Lower lobe of right lung (tissue), 2 donors: ENCODE measurements at regions not wholly inside any gene's neighbourhood (a gene's known extent, or its start where the extent isn't known, plus 50 kb on each side); places are given as distances from the start of the nearest gene placed in this dataset.
A peak's percentile ranks its signal among the peaks of the same experiment; 100 is the strongest.

Experiments
- ATAC-seq, 2 donors: fragments of 200-7000 bp; cut with Tn5 transposase; one replicate each; pipeline ENCODE4 v1.9.1; 2020 to 2022; ENCODE audit warnings: mild to moderate bottlenecking in 2 of 2, moderate library complexity in 2 of 2
- DNase-seq: peaks from one replicate; pipeline ENCODE4 v3.0.0-alpha.2; 2020
- H3K27ac ChIP-seq: fragments of 200-600 bp; one replicate; pipeline ENCODE4 v1.8.0; 2022
- H3K27me3 ChIP-seq: fragments of 200-600 bp; one replicate; pipeline ENCODE4 v1.8.0; 2022; ENCODE audit warnings: low read depth
- H3K36me3 ChIP-seq: fragments of 200-600 bp; one replicate; pipeline ENCODE4 v1.8.0; 2022; ENCODE audit warnings: mild to moderate bottlenecking
- H3K4me1 ChIP-seq: fragments of 200-600 bp; one replicate; pipeline ENCODE4 v1.8.0; 2022
- H3K4me3 ChIP-seq: fragments of 200-600 bp; one replicate; pipeline ENCODE4 v1.8.0; 2022; ENCODE audit warnings: mild to moderate bottlenecking
- H3K9me3 ChIP-seq: fragments of 200-600 bp; one replicate; pipeline ENCODE4 v1.8.0; 2022
- intact Hi-C: fragments of 100-400 bp; cut with DNase I; formaldehyde crosslinking; loops from one replicate; pipeline ENCODE4 v1.11.0; 2022
- TF ChIP-seq, protein P1 (sequence below): fragments of 200-600 bp; IDR thresholded peaks from one replicate; pipeline ENCODE4 v1.8.0; 2022; ENCODE audit warnings: antibody characterized with exemption, mild to moderate bottlenecking
- donor health status: DM: no; HTN: yes; CAD: no; lungs with severe emphysema.

DNA sequence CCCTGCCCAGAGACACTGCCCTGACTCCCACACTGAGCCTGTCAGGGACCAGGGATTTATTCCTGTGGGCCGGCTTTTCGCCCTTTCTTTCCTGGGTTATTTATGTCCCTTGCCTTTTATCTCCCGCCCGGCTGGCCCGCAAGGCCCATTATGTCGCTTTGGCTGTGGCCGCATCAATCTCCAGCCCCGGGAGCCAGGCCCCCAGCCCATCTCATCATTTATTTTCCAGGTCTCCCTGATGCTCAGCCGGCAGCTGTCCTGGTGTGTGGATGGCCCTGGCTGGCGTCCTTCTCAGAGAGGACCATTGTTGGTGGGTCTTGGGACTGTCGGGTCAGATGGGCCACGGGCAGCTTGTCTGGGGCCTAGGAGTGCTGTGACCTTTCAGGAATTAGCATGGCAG lies 82.3 kb downstream of the FAM241B start:
- Histone ChIP-seq H3K4me3 (no peak overlapping the region), H3K27me3 (no peaks in the 10 kb centered on the region), H3K4me1 (no peaks in the 10 kb centered on the region), H3K27ac (no peak overlapping the region), H3K36me3 (no peaks in the 10 kb centered on the region), H3K9me3 (no peaks in the 10 kb centered on the region)
- TF ChIP-seq, protein P1, sequence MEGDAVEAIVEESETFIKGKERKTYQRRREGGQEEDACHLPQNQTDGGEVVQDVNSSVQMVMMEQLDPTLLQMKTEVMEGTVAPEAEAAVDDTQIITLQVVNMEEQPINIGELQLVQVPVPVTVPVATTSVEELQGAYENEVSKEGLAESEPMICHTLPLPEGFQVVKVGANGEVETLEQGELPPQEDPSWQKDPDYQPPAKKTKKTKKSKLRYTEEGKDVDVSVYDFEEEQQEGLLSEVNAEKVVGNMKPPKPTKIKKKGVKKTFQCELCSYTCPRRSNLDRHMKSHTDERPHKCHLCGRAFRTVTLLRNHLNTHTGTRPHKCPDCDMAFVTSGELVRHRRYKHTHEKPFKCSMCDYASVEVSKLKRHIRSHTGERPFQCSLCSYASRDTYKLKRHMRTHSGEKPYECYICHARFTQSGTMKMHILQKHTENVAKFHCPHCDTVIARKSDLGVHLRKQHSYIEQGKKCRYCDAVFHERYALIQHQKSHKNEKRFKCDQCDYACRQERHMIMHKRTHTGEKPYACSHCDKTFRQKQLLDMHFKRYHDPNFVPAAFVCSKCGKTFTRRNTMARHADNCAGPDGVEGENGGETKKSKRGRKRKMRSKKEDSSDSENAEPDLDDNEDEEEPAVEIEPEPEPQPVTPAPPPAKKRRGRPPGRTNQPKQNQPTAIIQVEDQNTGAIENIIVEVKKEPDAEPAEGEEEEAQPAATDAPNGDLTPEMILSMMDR = no peak
- intact Hi-C loops = no loop called here
- no peak for DNase-seq
- ATAC-seq = no peak

DNA sequence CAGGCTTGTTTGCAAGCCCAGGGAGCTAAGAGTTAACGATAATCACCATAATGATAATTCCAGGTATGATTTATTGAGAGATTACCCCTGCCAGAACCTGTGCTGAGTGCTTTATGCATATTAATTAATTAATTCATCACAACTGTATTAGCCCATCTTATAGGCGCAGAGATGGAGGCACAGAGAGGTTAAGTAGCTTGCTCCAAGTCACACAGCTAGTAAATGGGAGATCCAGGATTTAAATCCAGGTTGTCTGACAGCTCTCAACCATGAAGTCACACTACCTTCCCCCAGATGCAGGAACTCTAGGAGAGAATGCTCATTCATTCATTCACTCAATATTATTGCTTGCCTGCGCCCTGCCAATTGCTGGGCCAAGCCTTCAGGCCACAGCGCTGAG lies 84.5 kb downstream of the FAM241B start:
- no peak for DNase-seq
- Histone ChIP-seq H3K4me3 (no peak overlapping the region), H3K4me1 (no peaks in the 10 kb centered on the region), H3K9me3 (no peaks in the 10 kb centered on the region), H3K27me3 (no peaks in the 10 kb centered on the region), H3K27ac (no peak overlapping the region), H3K36me3 (no peaks in the 10 kb centered on the region)
- intact Hi-C loops = no loop called here
- TF ChIP-seq, protein P1 = no peak
- no peak for ATAC-seq

DNA sequence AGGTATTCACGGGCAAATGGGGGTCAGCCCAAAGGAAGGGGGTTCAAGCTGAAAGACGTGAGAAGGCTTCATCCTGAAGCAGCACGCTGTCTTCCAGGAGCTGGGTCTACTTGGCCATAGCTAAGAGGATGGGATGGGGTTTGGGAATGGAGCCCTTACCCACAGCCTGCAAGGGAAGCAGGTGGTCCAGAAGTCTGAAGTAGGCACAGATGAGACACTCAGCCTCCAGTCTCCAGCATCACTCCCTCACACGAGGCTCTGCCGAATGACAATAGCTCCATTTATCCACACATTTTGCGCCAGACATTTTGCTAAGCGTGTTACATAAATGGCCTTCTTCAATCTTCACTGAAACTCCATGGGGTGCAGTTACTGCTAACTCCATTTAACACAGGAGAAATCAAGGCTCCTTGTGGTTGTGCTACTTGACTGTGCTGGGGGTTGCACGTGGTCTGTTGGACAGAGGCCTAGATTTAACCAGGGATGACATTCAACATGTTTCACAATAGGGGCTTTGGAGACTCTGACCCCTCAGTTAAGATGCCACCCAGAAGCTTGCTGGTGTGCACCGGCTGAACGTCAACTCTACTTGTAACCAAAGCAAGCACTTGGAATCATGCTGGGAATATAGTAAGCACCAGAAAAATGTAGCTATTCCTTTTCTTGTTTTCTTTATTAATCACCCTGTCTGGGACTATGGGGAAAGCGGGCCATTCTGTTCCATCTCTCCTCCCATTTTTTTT lies 85.3 kb downstream of the FAM241B start:
- Histone ChIP-seq H3K27ac (no peak overlapping the region), H3K36me3 (no peaks in the 10 kb centered on the region), H3K9me3 (no peaks in the 10 kb centered on the region), H3K4me3 (no peak overlapping the region), H3K4me1 (no peaks in the 10 kb centered on the region), H3K27me3 (no peaks in the 10 kb centered on the region)
- DNase-seq = no peak
- intact Hi-C loops = no loop called here
- ATAC-seq = no peak
- TF ChIP-seq, protein P1 = no peak

DNA sequence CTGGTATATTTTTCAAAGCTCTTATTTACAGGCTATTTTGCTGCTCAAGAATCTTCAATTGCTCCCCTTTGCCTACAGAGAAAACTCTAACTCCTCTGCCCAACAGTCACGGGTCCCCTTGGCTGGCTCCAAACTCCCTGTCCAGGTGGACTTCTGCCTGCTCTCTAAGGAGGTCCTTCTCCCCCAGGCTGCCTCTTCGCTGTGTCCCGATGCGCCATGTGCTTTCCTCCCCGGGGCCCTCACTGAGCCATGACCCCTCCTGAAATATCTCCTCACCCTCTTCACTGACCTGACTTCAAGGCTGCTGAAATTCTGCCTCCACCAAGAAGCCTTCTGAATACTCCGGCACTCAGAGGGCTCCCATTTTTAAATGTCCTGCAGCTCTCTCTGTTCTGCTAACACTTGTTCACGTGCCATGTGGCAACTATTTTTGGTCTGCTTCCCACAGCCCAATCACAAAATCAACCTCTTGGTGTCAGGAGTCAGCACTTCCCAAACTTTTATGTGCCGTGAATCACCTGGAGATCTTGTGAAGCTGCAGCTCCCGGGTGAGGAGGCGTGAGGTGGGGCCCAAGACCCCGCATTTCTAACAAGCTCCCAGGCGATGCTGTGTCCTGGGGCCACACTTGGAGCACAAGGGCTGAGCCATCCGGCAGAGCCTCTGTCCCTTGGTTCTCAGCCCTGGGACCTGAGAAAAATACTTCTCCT lies 85.7 kb upstream of the COL13A1 start:
- Histone ChIP-seq H3K4me1 (no peaks in the 10 kb centered on the region), H3K9me3 (no peaks in the 10 kb centered on the region), H3K27me3 (no peaks in the 10 kb centered on the region), H3K36me3 (no peaks in the 10 kb centered on the region), H3K27ac (no peak overlapping the region), H3K4me3 (no peak overlapping the region)
- TF ChIP-seq, protein P1 = no peak
- ATAC-seq (no peak), DNase-seq (no peak)
- intact Hi-C loops = no loop called here

DNA sequence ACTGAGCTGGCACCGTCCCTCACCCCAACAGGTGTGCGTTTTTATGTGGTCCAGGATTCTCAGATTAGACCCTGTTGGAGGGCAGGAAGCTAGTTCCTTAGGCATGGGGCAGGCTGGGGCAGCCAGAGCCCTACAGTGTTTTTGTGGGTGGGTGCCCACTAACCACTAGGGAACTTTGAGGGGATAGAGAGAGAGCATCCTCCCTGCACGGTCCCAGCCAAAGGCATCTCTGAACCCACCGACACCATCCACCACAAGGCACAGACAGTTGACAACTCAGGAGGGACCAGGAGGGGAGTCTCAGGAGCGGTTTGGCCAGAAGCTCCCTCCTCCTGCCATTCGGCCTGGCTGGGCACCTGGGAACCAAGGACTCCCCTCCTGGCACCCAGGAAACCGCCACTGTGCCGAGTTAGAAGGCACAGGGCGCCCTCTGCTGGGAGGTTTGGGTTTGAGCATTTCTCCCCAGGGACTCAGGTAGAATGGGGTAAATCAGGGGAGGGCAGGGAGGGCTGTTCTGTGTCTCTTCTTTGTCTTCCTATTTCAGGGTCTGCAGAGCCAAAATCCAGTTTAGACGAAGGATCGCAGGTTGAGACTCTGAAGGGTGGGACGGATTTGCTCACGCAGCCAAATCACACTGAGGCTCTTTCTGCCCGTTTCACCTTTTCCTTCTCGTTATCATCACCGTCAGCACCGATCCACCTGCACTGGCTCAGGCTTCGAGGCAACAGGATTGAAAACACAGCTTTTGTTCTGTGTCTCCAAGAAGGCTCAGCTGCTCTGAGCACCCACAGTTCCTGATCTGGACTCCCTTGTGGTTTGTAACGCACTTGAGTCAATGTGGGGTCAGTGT lies 84.8 kb upstream of the COL13A1 start:
- Histone ChIP-seq H3K9me3 (no peaks in the 10 kb centered on the region), H3K27ac (no peak overlapping the region), H3K4me3 (no peak overlapping the region), H3K36me3 (no peaks in the 10 kb centered on the region), H3K27me3 (no peaks in the 10 kb centered on the region), H3K4me1 (no peaks in the 10 kb centered on the region)
- peak; percentile 77 for DNase-seq
- TF ChIP-seq, protein P1 = peak; percentile 71
- peak; percentile 79 to 82 for ATAC-seq
- intact Hi-C loops = no loop called here
